PC-9 (cell line): ENCODE measurements at regions not wholly inside any gene's neighbourhood (a gene's known extent, or its start where the extent isn't known, plus 50 kb on each side); places are given as distances from the start of the nearest gene placed in this dataset.

Experiments
- BruUV-seq: library from RNA; stranded (reverse); fragments of 400-500 nt; replicated peaks from 2 replicates; lab custom pipeline; 2021; lab: Mats Ljungman, UMichigan
- CTCF ChIA-PET: fragments of 300-600 bp; sonication (Branson Sonifier 250); formaldehyde crosslinking; loops from one replicate; lab custom pipeline; 2022; ENCODE audit warnings: antibody characterized with exemption; lab: Charles Lee
- POLR2A ChIA-PET: fragments of 300-600 bp; sonication (Branson Sonifier 250); formaldehyde crosslinking; loops from one replicate; lab custom pipeline; 2022; ENCODE audit warnings: antibody characterized with exemption; ENCODE audit not compliant: unreplicated experiment; lab: Charles Lee
- DNase-seq, 2 experiments: peaks; one replicate each; pipeline versions ENCODE4 v3.0.0 to v3.0.0-alpha.2; 2015 to 2022; ENCODE audit warnings: mixed read lengths in 1 of 2
- H2AFZ ChIP-seq: fragments of 200-600 bp; sonication (generic); 2 replicates; pipeline ENCODE4 v1.8.1; 2017; ENCODE audit warnings: antibody characterized with exemption
- H3F3A ChIP-seq: fragments of 200-600 bp; sonication (generic); 2 replicates; pipeline ENCODE4 v1.8.1; 2017; ENCODE audit warnings: antibody characterized with exemption, mild to moderate bottlenecking, low read depth; ENCODE audit not compliant: insufficient read depth
- H3K27ac ChIP-seq: fragments of 200-600 bp; sonication (generic); 2 replicates; pipeline ENCODE4 v1.6.1; 2016; ENCODE audit warnings: mixed run types
- H3K27me3 ChIP-seq: fragments of 200-600 bp; sonication (generic); 2 replicates; pipeline ENCODE4 v1.6.1; 2016; ENCODE audit warnings: low read depth, mixed run types; ENCODE audit not compliant: insufficient read depth
- H3K36me3 ChIP-seq: fragments of 200-600 bp; sonication (generic); 2 replicates; pipeline ENCODE4 v1.6.1; 2016; ENCODE audit warnings: low read depth, mixed run types
- H3K4me1 ChIP-seq: fragments of 200-600 bp; sonication (generic); replicated peaks from 2 replicates; pipeline ENCODE4 v1.6.1; 2016; ENCODE audit warnings: mixed run types; ENCODE audit not compliant: insufficient read depth
- H3K4me2 ChIP-seq: fragments of 200-600 bp; sonication (generic); 2 replicates; pipeline ENCODE4 v1.6.1; 2017; ENCODE audit warnings: mixed run types
- H3K4me3 ChIP-seq: fragments of 200-600 bp; sonication (generic); 2 replicates; pipeline ENCODE4 v1.6.1; 2016; ENCODE audit warnings: mixed run types
- H3K79me2 ChIP-seq: fragments of 200-600 bp; sonication (generic); 2 replicates; pipeline ENCODE4 v1.6.1; 2017; ENCODE audit warnings: low read depth, mixed run types
- H3K9me2 ChIP-seq: fragments of 200-600 bp; sonication (generic); 2 replicates; pipeline ENCODE4 v1.8.1; 2017; ENCODE audit warnings: mild to moderate bottlenecking; ENCODE audit not compliant: insufficient read depth
- H3K9me3 ChIP-seq: fragments of 200-600 bp; sonication (generic); 2 replicates; pipeline ENCODE4 v1.8.1; 2016; ENCODE audit warnings: low read depth; ENCODE audit not compliant: insufficient read depth
- H4K20me1 ChIP-seq: fragments of 200-600 bp; sonication (generic); 2 replicates; pipeline ENCODE4 v1.8.1; 2017; ENCODE audit not compliant: insufficient read depth
- EZH2 ChIP-seq: fragments of 200-600 bp; sonication (generic); IDR thresholded peaks from 2 replicates; pipeline ENCODE4 v1.8.0; 2017; ENCODE audit warnings: antibody characterized with exemption, low read depth
- intact Hi-C: fragments of 100-400 bp; cut with micrococcal nuclease; formaldehyde crosslinking; loops from one replicate; pipeline ENCODE4 v1.10.0; 2022; ENCODE audit not compliant: unreplicated experiment
- TF ChIP-seq, protein P1 (sequence below): fragments of 200-600 bp; sonication (generic); conservative IDR thresholded peaks from 2 replicates; pipeline ENCODE4 v1.6.1; 2017; ENCODE audit warnings: mixed run types, antibody characterized with exemption, mild to moderate bottlenecking, moderate library complexity

DNA sequence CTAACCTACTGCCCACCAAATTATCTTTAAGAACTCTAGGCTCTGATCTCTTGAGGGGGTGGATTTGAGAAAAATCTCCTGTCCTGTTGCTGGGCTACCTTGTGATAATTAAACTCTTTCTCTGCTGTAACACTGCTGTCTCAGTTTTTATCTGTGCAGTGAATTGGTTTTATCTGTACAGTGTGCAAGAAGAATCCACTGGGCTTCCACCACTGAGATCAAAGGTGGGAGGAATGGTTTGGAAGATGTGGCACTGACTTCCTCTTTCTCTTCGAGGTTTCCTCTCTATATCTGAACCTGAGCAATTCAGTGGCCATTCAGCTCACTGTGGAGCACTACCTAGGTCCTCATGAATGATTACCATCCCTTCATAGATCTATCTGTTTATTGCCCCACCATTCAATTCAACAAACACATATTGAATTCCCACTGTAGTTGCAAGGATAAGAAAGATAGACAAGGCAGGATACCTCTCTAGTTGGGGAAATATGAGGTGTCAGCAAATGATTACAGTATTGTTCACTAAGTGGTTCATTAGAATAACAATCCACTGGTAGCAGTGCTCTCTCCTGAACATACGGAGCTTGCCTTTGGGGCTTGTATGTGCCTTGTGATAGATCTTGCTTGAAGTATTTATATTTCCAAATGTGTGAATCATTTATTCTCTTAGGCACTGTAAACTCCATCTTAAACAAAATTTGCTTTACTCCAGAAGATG lies 172.1 kb upstream of the ARG1 start:
- intact Hi-C loops: no loop called here
- peaks cover 6% of the 10 kb centered on the region for H3K4me1 ChIP-seq
- no TSS peak for BruUV-seq
- no peak overlapping the region for H2AFZ ChIP-seq
- no peaks in the 10 kb centered on the region for H3K79me2 ChIP-seq
- ChIA-PET POLR2A (interaction anchor here (0.6 kb wide), 2 partner anchors 554 to 1651 kb away, joined by 3 to 11 read pairs; no protein-coding TSS in a partner anchor), CTCF (no interaction called here)
- no peak for DNase-seq
- no peak overlapping the region for H3K27ac ChIP-seq
- H3K27me3 ChIP-seq: no peaks in the 10 kb centered on the region
- H4K20me1 ChIP-seq: no peaks in the 10 kb centered on the region
- no peaks in the 10 kb centered on the region for H3K9me2 ChIP-seq
- peaks cover 7% of the 10 kb centered on the region for H3F3A ChIP-seq
- TF ChIP-seq, protein P1, sequence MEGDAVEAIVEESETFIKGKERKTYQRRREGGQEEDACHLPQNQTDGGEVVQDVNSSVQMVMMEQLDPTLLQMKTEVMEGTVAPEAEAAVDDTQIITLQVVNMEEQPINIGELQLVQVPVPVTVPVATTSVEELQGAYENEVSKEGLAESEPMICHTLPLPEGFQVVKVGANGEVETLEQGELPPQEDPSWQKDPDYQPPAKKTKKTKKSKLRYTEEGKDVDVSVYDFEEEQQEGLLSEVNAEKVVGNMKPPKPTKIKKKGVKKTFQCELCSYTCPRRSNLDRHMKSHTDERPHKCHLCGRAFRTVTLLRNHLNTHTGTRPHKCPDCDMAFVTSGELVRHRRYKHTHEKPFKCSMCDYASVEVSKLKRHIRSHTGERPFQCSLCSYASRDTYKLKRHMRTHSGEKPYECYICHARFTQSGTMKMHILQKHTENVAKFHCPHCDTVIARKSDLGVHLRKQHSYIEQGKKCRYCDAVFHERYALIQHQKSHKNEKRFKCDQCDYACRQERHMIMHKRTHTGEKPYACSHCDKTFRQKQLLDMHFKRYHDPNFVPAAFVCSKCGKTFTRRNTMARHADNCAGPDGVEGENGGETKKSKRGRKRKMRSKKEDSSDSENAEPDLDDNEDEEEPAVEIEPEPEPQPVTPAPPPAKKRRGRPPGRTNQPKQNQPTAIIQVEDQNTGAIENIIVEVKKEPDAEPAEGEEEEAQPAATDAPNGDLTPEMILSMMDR: no peak
- TF ChIP-seq EZH2: no peak
- peaks cover 9% of the 10 kb centered on the region for H3K9me3 ChIP-seq
- no peaks in the 10 kb centered on the region for H3K36me3 ChIP-seq
- no peak overlapping the region for H3K4me2 ChIP-seq
- no peak overlapping the region for H3K4me3 ChIP-seq

DNA sequence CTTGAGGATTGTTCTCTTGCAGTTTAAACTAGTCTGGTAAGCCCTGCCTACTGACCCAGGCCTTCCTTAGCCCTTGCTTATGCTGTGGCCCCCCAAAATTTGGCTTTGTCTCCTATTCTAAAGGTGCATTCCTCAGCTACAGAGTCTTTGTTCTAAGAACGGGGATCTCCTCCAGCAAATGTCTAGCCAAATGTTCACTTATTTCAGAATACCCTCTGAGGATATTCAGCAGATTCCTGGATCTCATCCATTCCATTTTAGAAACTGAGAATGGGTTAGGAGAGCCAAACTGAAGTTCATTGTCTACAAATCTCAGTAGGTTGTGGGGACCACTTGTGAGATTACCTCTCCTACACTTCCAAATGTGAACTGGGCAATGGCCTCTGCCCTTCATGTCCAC lies 164.2 kb upstream of the ARG1 start:
- POLR2A ChIA-PET: no interaction called here
- TF ChIP-seq, protein P1: no peak
- no peak for TF ChIP-seq EZH2

DNA sequence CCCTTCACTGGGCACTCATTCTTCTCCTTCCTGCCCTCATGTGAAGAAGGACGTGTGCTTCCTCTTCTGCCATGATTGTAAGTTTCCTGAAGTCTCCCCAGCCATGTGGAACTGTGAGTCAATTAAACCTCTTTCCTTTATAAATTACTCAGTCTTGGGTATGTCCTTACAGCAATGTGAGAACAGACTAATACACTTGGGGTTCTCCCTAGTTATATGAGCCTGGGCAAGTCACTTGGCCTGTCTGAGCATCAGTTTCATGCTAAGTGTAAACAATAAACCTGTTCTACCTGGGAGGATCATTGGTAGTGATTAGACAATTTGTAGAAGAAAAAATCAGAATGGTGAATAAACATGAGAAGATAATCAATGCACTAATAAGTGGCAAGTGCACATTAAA lies 162.2 kb upstream of the ARG1 start:
- H3K9me3 ChIP-seq: no peaks in the 10 kb centered on the region
- H3F3A ChIP-seq: no peaks in the 10 kb centered on the region
- H3K27ac ChIP-seq: no peak overlapping the region
- no peak for DNase-seq
- intact Hi-C loops: no loop called here
- CTCF ChIA-PET: no interaction called here
- TF ChIP-seq EZH2: no peak
- TF ChIP-seq, protein P1: no peak
- H3K4me1 ChIP-seq: no peaks in the 10 kb centered on the region
- H3K9me2 ChIP-seq: no peaks in the 10 kb centered on the region
- no peak overlapping the region for H3K4me2 ChIP-seq
- H3K27me3 ChIP-seq: no peaks in the 10 kb centered on the region
- no peak overlapping the region for H2AFZ ChIP-seq
- no peaks in the 10 kb centered on the region for H3K79me2 ChIP-seq
- no peaks in the 10 kb centered on the region for H3K36me3 ChIP-seq
- no peaks in the 10 kb centered on the region for H4K20me1 ChIP-seq
- BruUV-seq: no TSS peak
- no peak overlapping the region for H3K4me3 ChIP-seq
- POLR2A ChIA-PET: no interaction called here

More for the DNA sequence above, 164.2 kb upstream of the ARG1 start:
- Histone ChIP-seq H4K20me1 (no peaks in the 10 kb centered on the region), H3K4me3 (no peak overlapping the region), H3K79me2 (no peaks in the 10 kb centered on the region), H3K27ac (no peak overlapping the region), H3K27me3 (no peaks in the 10 kb centered on the region), H3F3A (no peaks in the 10 kb centered on the region), H3K4me2 (no peak overlapping the region), H2AFZ (no peak overlapping the region), H3K4me1 (no peaks in the 10 kb centered on the region), H3K9me2 (no peaks in the 10 kb centered on the region), H3K36me3 (no peaks in the 10 kb centered on the region), H3K9me3 (no peaks in the 10 kb centered on the region)
- CTCF ChIA-PET: no interaction called here
- BruUV-seq: no TSS peak
- DNase-seq: no peak
- intact Hi-C loops: no loop called here
